Tibial nerve (tissue), 4 donors: ENCODE measurements at regions not wholly inside any gene's neighbourhood (a gene's known extent, or its start where the extent isn't known, plus 50 kb on each side); places are given as distances from the start of the nearest gene placed in this dataset.

Experiments
- DNase-seq, 2 donors: peaks; one replicate each; pipeline ENCODE4 v3.0.0-alpha.2; 2019; ENCODE audit warnings: low spot score in 2 of 2
- H3K27ac ChIP-seq, 4 donors: fragments of 200-600 bp; sonication (generic) in 3 of 4; one replicate each; pipeline ENCODE4 v1.5.1; 2017 to 2019; ENCODE audit warnings: mild to moderate bottlenecking in 1 of 4
- H3K27me3 ChIP-seq, 2 donors: fragments of 200-600 bp; sonication (generic) in 1 of 2; one replicate each; pipeline versions ENCODE4 v1.5.1 to v1.6.0; 2017 to 2019
- H3K36me3 ChIP-seq, 3 donors: fragments of 200-600 bp; sonication (generic); one replicate each; pipeline ENCODE4 v1.5.1; 2018 to 2019
- H3K4me1 ChIP-seq, 4 donors: fragments of 200-600 bp; sonication (generic) in 3 of 4; one replicate each; pipeline ENCODE4 v1.5.1; 2017 to 2019
- H3K4me3 ChIP-seq, 4 donors: fragments of 200-600 bp; sonication (generic) in 3 of 4; one replicate each; pipeline ENCODE4 v1.5.1; 2017 to 2019; ENCODE audit warnings: mild to moderate bottlenecking in 1 of 4, moderate library complexity in 1 of 4
- H3K9me3 ChIP-seq, 4 donors: fragments of 200-600 bp; sonication (generic) in 3 of 4; one replicate each; pipeline ENCODE4 v1.5.1; 2017 to 2019
- EP300 ChIP-seq, 2 donors: sonication (generic); formaldehyde crosslinking; IDR thresholded peaks; one replicate each; pipeline ENCODE4 v1.6.1; 2017; ENCODE audit warnings: antibody characterized with exemption in 2 of 2, mild to moderate bottlenecking in 1 of 2
- POLR2A ChIP-seq, 2 donors: fragments of 450-650 bp; IDR thresholded peaks; one replicate each; pipeline ENCODE4 v1.6.1; 2017; ENCODE audit warnings: antibody characterized with exemption in 2 of 2, mild to moderate bottlenecking in 2 of 2, moderate library complexity in 2 of 2
- WGBS, 2 donors: methylation state at CpG; one replicate each; pipeline ENCODE4 v1.1.5; 2018; 5-methylcytosine and 5-hydroxymethylcytosine counted together
- TF ChIP-seq, protein P1 (sequence below), 5 experiments: fragments of 200-600 bp in 3 of 5; fragments of 450-650 bp in 2 of 5; sonication (generic) in 3 of 5; IDR thresholded peaks; one replicate each; pipeline ENCODE4 v1.5.1; 2016 to 2019; ENCODE audit warnings: antibody characterized with exemption in 5 of 5, mild to moderate bottlenecking in 3 of 5, moderate library complexity in 2 of 5

DNA sequence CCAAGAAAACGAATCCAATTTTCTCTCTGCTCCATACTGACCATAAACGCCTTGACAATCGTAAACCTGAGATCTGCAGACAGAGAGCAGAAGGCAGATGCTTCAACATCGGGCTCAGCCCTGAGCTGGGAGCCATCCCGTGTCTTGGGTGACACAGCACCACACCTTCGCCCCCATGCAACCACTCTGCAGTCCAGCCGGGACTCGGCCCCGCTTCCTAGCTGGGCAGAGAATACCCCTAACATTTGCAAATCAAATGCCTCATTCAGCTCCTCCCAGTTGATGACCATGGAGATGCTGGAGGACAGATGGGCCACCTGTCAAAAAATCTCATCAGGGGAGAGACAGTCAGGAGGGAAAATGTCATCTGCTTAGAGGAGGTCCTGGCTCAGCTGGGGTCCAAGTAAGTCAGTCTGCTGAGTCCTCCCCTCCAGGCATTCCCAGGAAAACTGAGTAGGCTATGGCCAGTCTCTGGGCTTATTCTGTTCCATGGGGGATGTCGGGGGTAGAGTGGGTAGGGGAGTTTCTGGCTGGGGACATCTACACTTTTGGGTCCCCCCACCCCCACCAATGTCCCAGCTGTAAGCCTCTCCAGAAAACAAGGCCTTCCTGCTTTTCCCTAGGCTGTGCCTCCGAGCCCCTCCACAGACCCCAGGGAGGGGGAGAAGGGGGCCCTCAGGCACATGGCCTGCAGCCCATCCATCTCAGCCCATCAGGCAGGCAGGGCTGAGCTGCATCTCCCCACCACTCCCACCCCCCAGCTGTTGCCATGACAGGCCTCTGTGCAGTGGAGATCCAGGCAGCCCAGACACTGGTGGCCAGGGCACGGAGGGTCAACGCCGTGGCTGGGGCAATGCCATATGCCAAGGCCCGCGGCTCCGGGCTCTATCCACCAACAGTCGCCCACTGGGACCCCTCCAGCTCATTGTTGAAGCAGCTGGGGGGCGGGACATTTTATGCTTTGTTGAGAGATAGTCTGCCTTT, 158.6 kb downstream of the AXIN2 start:
- TF ChIP-seq EP300 (IDR thresholded peaks at IDR 0.05), result no peak
- no peak overlapping the region for H3K4me3 ChIP-seq
- no peaks in the 10 kb centered on the region for H3K36me3 ChIP-seq
- no peaks in the 10 kb centered on the region for H3K9me3 ChIP-seq
- no peak for DNase-seq
- peaks cover 0 to 5% of the 10 kb centered on the region in 2 donors for H3K27me3 ChIP-seq
- 67 to 79% methylated on average over 10 to 15 of the region's 19 CpGs for WGBS, 2 donors
- no peaks in the 10 kb centered on the region for H3K4me1 ChIP-seq
- H3K27ac ChIP-seq, result no peak overlapping the region

DNA sequence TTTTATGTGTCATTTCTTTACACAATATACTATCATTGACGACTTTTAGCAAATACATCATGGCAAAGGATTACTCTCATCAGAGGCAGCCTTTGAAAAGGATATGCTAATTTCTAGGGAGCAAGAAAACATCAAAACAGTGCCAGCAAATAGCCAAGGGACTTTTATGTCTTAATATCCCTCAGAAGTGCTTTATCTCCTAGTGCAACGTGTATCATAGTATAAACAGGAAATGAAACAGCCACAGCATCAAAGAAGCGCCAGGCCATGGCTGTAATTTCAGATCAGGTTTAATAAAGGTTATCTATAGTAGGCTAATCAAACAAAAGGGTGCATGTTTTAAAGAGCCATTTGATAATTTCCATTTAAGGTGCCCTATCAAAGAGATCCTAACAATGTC, 159.9 kb downstream of the AXIN2 start:
- Histone ChIP-seq H3K9me3 (no peaks in the 10 kb centered on the region), H3K27me3 (peaks cover 0 to 5% of the 10 kb centered on the region in 2 donors), H3K27ac (no peak overlapping the region), H3K4me1 (no peaks in the 10 kb centered on the region), H3K36me3 (no peaks in the 10 kb centered on the region), H3K4me3 (no peak overlapping the region)
- no peak for DNase-seq
- WGBS, 2 donors, result 41% methylated on average over 3 of the region's 3 CpGs
- no peak for TF ChIP-seq POLR2A (IDR thresholded peaks at IDR 0.05)
- TF ChIP-seq, protein P1, sequence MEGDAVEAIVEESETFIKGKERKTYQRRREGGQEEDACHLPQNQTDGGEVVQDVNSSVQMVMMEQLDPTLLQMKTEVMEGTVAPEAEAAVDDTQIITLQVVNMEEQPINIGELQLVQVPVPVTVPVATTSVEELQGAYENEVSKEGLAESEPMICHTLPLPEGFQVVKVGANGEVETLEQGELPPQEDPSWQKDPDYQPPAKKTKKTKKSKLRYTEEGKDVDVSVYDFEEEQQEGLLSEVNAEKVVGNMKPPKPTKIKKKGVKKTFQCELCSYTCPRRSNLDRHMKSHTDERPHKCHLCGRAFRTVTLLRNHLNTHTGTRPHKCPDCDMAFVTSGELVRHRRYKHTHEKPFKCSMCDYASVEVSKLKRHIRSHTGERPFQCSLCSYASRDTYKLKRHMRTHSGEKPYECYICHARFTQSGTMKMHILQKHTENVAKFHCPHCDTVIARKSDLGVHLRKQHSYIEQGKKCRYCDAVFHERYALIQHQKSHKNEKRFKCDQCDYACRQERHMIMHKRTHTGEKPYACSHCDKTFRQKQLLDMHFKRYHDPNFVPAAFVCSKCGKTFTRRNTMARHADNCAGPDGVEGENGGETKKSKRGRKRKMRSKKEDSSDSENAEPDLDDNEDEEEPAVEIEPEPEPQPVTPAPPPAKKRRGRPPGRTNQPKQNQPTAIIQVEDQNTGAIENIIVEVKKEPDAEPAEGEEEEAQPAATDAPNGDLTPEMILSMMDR (IDR thresholded peaks at IDR 0.05), result no peak
- TF ChIP-seq EP300 (IDR thresholded peaks at IDR 0.05), result no peak

DNA sequence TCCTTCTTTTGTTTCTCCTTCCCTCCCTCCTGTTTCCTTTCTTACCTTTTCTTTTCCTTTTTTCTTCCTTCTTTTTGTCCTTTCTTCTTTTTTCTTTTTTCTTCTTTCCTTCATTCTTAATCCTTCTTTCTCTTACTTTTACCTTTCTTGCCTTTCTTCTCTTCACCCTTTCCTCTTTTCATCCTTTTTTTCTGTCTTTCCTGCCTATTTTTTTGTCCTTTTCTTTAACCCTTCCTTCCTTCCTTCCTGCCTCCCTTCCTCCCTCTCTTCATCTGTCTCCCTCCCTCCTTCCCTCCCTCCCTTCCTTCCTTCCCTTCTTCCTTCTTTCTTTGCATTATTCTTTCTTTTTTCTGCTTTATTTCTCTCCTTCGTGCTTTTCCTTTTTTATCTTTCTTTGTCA, 160.7 kb downstream of the AXIN2 start:
- TF ChIP-seq POLR2A (IDR thresholded peaks at IDR 0.05) (no peak), EP300 (IDR thresholded peaks at IDR 0.05) (no peak)
- TF ChIP-seq, protein P1 (IDR thresholded peaks at IDR 0.05), result no peak
- no peak overlapping the region for H3K4me3 ChIP-seq
- H3K9me3 ChIP-seq, result peaks cover 0 to 8% (median 0%) of the 10 kb centered on the region in 4 donors
- H3K36me3 ChIP-seq, result no peaks in the 10 kb centered on the region
- 88 to 95% methylated on average over 1 of the region's 1 CpG for WGBS, 2 donors
- H3K4me1 ChIP-seq, result no peaks in the 10 kb centered on the region
- H3K27ac ChIP-seq, result no peak overlapping the region
- H3K27me3 ChIP-seq, result peaks cover 0 to 5% of the 10 kb centered on the region in 2 donors
- no peak for DNase-seq

DNA sequence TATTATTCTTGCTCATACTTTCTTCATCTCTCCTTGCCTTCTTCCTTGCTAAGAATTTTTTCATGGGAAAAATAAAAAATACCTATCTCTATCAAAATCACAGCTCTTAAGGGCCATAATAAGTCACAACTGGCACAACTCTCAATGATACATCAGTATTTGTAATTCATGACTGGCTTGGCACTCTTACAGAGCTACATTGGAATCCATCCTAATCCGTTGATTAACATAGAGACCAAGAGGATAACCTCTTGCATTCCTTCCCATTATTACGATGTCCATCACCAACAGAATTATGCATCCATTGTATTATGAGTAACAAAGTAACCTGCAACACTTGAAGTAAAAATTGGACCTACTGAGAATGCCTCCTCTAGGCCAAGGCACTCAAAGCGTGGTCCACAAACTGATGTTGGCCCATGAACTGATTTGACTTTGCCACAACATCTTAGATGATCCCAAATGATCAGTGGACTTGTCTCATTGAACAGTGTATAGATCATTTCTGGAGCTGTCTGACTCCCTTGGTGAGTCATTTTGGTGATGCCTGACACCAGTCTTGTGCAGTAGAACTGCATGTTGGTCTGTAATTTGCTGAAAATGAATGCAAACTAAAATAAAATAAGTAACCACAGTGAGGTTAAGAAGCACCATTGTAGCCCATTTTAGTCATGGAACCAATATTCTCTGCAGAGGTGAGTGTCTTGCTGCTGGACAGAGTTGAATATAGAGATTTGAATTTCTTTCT, 163.2 kb downstream of the AXIN2 start:
- Histone ChIP-seq H3K4me3 (no peak overlapping the region), H3K4me1 (no peaks in the 10 kb centered on the region), H3K27me3 (peaks cover 0 to 4% of the 10 kb centered on the region in 2 donors), H3K36me3 (no peaks in the 10 kb centered on the region), H3K27ac (no peak overlapping the region), H3K9me3 (peaks cover 0 to 10% (median 0%) of the 10 kb centered on the region in 4 donors)
- DNase-seq, result no peak
- TF ChIP-seq POLR2A (IDR thresholded peaks at IDR 0.05), result no peak
- TF ChIP-seq EP300 (IDR thresholded peaks at IDR 0.05), result no peak
- TF ChIP-seq, protein P1 (IDR thresholded peaks at IDR 0.05), result no peak
- 84 to 87% methylated on average over 3 of the region's 3 CpGs for WGBS, 2 donors

DNA sequence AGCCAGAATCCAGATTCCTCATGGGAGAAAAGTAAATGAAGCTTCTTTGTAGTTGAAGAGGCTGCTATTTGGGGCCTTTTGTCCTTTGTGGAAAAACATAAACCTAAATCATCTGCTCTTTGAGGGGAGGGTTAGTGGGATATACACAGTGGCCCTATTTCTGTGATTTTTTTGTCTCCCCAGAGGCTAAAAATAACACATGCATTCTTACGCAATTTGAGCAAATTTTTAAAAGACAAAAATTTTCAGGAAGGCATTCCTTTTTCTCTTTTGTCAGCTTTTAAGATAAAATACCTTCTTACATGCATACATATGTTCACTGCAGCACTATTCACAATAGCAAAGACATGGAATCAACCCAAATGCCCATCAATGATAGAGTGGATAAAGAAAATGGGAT, 165.5 kb downstream of the AXIN2 start:
- 76 to 85% methylated on average over 1 of the region's 1 CpG for WGBS, 2 donors
- Histone ChIP-seq H3K27me3 (no peaks in the 10 kb centered on the region), H3K9me3 (peaks cover 0 to 10% (median 0%) of the 10 kb centered on the region in 4 donors), H3K36me3 (no peaks in the 10 kb centered on the region), H3K4me1 (no peaks in the 10 kb centered on the region), H3K27ac (no peak overlapping the region), H3K4me3 (no peak overlapping the region)
- no peak for TF ChIP-seq POLR2A (IDR thresholded peaks at IDR 0.05)
- DNase-seq, result no peak
